ENCODE measurements at regions not wholly inside any gene's neighbourhood (a gene's known extent, or its start where the extent isn't known, plus 50 kb on each side); places are given as distances from the start of the nearest gene placed in this dataset.

DNA sequence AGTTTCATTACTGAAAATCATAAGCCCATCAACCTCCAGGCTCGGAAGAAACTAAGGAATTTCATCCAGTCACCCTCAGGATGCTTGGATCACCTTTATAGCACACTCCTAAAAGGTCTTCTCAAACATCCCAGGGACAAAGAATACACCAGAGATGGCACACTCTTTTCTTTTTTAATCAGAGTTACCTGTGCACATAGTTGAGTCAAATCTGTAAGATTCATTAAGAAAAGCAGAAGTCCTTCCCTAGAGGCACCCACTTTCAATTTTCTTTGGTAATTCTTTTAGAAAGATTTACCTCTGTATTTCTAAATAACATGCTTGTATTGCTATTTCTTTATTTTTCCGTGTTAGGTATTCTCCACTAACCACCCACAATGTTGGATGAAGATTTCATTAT lies 50.6 kb upstream of the IL6 start:
- Mint-ChIP-seq H3K36me3 (ENCODE audit: low read depth) (peaks cover 19% of the 10 kb centered on the region), H3K4me3 (peak overlapping the region; percentile 47), H3K27me3 (no peaks in the 10 kb centered on the region), H3K4me1 (peaks cover 94% of the 10 kb centered on the region), H3K27ac (peak overlapping the region; percentile 92), H3K9me3 (peaks cover 14% of the 10 kb centered on the region)
- TF ChIP-seq, protein P1, sequence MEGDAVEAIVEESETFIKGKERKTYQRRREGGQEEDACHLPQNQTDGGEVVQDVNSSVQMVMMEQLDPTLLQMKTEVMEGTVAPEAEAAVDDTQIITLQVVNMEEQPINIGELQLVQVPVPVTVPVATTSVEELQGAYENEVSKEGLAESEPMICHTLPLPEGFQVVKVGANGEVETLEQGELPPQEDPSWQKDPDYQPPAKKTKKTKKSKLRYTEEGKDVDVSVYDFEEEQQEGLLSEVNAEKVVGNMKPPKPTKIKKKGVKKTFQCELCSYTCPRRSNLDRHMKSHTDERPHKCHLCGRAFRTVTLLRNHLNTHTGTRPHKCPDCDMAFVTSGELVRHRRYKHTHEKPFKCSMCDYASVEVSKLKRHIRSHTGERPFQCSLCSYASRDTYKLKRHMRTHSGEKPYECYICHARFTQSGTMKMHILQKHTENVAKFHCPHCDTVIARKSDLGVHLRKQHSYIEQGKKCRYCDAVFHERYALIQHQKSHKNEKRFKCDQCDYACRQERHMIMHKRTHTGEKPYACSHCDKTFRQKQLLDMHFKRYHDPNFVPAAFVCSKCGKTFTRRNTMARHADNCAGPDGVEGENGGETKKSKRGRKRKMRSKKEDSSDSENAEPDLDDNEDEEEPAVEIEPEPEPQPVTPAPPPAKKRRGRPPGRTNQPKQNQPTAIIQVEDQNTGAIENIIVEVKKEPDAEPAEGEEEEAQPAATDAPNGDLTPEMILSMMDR (IDR thresholded peaks at IDR 0.05), result no peak
- DNase-seq (no peak), ATAC-seq (ENCODE audit: low read depth) (peak; percentile 54)
- intact Hi-C loops (cut with micrococcal nuclease), result loop anchor here (1.0 to 2.0 kb wide), 3 partner anchors 14 to 50 kb away; no protein-coding TSS in a partner anchor
- ChIA-PET CTCF (interaction anchor here (0.8 to 3.5 kb wide), 5 partner anchors 15 to 116 kb away, joined by 3 to 21 read pairs (median 4); partner anchors contain the start of gene IL6), POLR2A (interaction anchor here (1.2 to 5.6 kb wide), 9 partner anchors 10 to 50 kb away, joined by 3 to 75 read pairs (median 7); partner anchors contain the start of gene IL6)

- ATAC-seq (ENCODE audit: low read depth) (peak; percentile 15), DNase-seq (no peak)
- peaks cover 94% of the 10 kb centered on the region for H3K4me1 Mint-ChIP-seq
- H3K27ac Mint-ChIP-seq, result peak overlapping the region; percentile 92
- ChIA-PET POLR2A (interaction anchor here (0.6 to 5.6 kb wide), 14 partner anchors 9 to 115 kb away, joined by 3 to 75 read pairs (median 4); partner anchors contain the start of gene IL6), CTCF (interaction anchor here (0.8 to 3.5 kb wide), 5 partner anchors 15 to 115 kb away, joined by 3 to 21 read pairs (median 4); partner anchors contain the start of gene IL6)
- intact Hi-C loops (cut with micrococcal nuclease), result loop anchor here (1.0 to 2.0 kb wide), 3 partner anchors 14 to 50 kb away; no protein-coding TSS in a partner anchor
- H3K9me3 Mint-ChIP-seq, result peaks cover 14% of the 10 kb centered on the region
- H3K36me3 Mint-ChIP-seq (ENCODE audit: low read depth), result peaks cover 17% of the 10 kb centered on the region
- no peaks in the 10 kb centered on the region for H3K27me3 Mint-ChIP-seq
- TF ChIP-seq, protein P1 (IDR thresholded peaks at IDR 0.05), result no peak
- peak overlapping the region; percentile 47 for H3K4me3 Mint-ChIP-seq
Observed at GRCh38 chr7:22675917-22676343, 51.1 kb upstream of the IL6 start.

DNA sequence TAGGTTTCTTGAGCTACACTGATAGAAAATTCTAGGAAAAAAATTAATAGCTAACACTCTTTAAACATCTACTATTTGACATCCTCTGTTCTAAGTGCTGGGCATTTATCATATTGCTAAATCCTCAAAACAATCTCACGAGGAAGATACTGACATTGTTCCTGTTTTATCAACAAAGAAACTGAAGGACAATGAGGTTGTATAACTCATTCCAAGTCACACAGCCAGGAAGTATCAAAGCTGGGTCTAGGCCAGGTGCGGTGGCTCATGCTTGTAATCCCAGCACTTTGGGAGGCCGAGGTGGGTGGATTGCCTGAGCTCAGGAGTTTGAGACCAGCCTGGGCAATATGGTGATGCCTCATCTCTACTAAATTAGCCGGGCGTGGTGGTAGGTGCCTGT lies 51.6 kb upstream of the IL6 start:
- POLR2A ChIA-PET, result interaction anchor here (0.6 to 5.6 kb wide), 14 partner anchors 9 to 115 kb away, joined by 3 to 75 read pairs (median 4); partner anchors contain the start of gene IL6
- intact Hi-C loops (cut with micrococcal nuclease), result no loop called here
- TF ChIP-seq, protein P1 (IDR thresholded peaks at IDR 0.05), result no peak
- peaks cover 14% of the 10 kb centered on the region for H3K9me3 Mint-ChIP-seq
- CTCF ChIA-PET, result interaction anchor here (0.8 to 3.5 kb wide), 5 partner anchors 15 to 115 kb away, joined by 3 to 21 read pairs (median 4); partner anchors contain the start of gene IL6
- DNase-seq (no peak), ATAC-seq (ENCODE audit: low read depth) (no peak)
- peak overlapping the region; percentile 92 for H3K27ac Mint-ChIP-seq
- no peak overlapping the region for H3K4me3 Mint-ChIP-seq
- no peaks in the 10 kb centered on the region for H3K27me3 Mint-ChIP-seq
- peaks cover 92% of the 10 kb centered on the region for H3K4me1 Mint-ChIP-seq
- H3K36me3 Mint-ChIP-seq (ENCODE audit: low read depth), result peaks cover 16% of the 10 kb centered on the region

DNA sequence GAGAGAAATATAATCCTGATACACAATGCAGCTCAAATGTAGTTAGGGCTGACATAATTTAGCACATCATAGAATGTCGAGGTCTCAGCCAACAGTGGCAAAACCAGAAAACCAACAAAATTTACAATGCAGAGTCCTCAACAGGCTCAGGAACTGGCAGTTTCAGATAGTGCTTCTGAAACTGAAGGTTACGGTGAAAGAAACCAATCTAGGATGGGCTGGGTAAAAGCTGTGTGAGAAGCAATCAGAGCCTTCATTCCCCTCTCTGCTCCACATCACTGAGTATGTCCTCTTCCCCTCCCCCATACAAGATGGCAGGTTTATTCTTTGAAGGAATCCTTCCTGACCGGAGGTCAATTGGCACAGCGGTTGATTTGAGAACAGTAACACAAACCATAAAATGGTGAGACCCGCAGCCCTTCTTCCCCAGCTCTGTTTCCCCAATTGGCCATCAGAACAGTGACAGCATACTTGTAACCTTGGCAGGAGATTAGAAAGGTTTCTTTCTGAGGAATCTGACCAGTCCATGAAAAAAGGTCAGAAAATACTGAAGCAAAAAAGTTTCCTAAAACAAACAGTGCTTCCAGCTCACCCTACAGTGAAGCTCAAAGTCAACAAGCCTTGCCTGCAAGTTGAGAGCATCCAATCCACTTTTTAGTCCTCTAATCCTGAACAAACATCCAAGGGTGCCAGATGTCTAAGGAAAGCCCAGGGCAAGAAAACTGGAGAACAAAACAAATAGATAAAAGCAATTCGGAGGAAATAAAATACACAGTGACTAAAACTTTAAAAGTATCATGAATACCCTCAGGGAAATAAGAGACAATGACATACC lies 53.9 kb upstream of the IL6 start:
- CTCF ChIA-PET, result interaction anchor here (0.8 to 4.0 kb wide), 6 partner anchors 11 to 112 kb away, joined by 3 to 39 read pairs (median 4); partner anchors contain the start of gene IL6
- Mint-ChIP-seq H3K9me3 (peaks cover 8% of the 10 kb centered on the region), H3K4me3 (peak overlapping the region; percentile 39), H3K27me3 (no peaks in the 10 kb centered on the region), H3K36me3 (ENCODE audit: low read depth) (peaks cover 13% of the 10 kb centered on the region), H3K4me1 (peaks cover 93% of the 10 kb centered on the region), H3K27ac (peak overlapping the region; percentile 89)
- POLR2A ChIA-PET, result interaction anchor here (0.5 to 3.3 kb wide), 17 partner anchors 11 to 112 kb away, joined by 3 to 39 read pairs (median 4); partner anchors contain the start of gene IL6
- peak; percentile 57 for ATAC-seq (ENCODE audit: low read depth)
- TF ChIP-seq, protein P1 (IDR thresholded peaks at IDR 0.05), result no peak
- intact Hi-C loops (cut with micrococcal nuclease), result loop anchor here (1.0 kb wide), 1 partner anchor 11 kb away; no protein-coding TSS in a partner anchor
- no peak for DNase-seq

Measured in activated B cell treated with CpG ODN at 0.5 μM for 24 hours (primary cell).